Hypothalamus (tissue), 51 donors: ENCODE measurements at regions not wholly inside any gene's neighbourhood (a gene's known extent, or its start where the extent isn't known, plus 50 kb on each side); places are given as distances from the start of the nearest gene placed in this dataset.
"Not testable (repeated sequence)": the region's sequence is repeated elsewhere in the genome, so short reads cannot be mapped to it uniquely, and the experiment has no call there.

Experiments
- DNase-seq, 51 donors: peaks; one replicate each; lab custom pipeline; 2025; lab: John Stamatoyannopoulos, UW

GRCh38 chr1:70553567-70553956 lies 142.5 kb downstream of the CTH start:
- no peak for DNase-seq

DNA sequence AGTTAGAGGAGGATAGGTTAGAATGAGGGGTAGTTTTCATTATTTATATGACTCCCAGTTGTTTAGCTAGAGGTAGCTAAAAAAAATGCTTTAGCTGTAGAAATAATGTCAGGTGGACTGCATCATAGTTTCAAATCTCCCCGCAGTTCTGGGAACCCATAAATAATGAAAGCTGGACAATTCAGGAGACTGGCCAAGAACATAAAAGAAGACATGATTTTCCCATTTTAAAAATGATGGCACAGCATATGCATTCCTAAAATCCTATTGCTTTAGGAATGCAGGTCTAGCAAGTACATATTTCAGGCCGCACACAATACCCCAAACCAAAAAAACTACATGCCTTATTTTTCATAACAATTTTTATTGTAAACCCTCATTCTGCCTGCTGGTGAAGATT lies 143.3 kb downstream of the CTH start:
- DNase-seq: no peak

DNA sequence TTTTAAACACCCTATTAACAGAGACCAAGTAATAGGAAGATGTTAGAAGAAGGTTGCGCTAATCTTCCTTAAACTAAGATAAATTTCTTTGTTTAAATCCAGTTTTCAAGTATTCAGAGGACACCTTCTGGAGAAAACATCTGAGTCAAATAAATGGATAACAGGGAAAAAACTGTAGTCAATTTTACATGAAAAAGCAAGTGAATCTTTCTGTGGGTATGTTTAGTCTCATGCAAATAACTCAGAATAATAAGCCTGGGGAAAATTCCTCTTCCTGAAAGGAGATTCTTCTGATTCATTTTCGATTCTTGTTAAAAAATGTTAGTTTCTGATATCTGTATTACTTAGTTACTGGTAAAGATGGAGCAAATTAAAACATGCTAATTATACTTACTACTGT lies 145.5 kb downstream of the CTH start:
- DNase-seq: no peak

DNA sequence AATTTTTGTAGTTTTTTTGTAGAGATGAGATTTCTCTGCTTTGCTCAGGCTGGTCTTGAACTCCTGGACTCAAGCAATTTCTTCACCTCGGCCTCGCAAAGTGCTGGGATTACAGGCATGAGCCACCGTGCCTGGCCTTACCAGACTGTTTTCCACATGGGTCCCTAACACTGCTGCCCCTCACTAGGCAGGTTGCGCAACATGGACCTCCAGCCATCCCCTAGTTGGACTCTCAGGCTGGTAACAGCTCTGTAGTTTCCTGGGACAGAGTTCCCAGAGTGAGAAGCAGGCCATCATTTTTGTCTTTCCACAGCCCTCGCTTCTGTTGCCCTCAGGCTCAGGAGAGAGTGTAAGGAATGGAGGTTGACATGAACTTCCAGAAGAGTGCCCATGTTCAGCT lies 156.1 kb downstream of the CTH start:
- no peak for DNase-seq

- no peak for DNase-seq
Observed at GRCh38 chr1:70571191-70571590, 160.1 kb downstream of the CTH start.

- no peak for DNase-seq
Observed at GRCh38 chr1:70573317-70573843, 162.3 kb downstream of the CTH start.

DNA sequence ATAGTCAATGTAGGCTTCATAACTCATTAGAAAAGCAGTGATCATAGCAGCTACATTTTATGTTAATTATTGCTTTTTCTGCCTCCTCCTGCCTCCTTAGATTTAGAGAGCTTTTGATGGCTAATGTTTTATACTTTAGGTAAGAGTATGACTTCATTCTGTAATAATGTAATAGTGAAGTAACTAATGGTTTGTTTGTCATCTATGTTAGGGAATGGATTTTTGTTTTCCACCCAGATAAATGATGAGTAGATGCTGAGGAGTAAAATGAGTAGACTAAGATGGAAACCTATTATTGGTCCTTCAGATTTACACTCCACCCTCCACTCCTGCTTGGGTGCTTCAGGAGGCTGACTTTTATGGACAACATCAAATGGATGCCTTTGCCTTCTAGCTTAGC lies 170.6 kb downstream of the CTH start:
- DNase-seq: no peak

DNA sequence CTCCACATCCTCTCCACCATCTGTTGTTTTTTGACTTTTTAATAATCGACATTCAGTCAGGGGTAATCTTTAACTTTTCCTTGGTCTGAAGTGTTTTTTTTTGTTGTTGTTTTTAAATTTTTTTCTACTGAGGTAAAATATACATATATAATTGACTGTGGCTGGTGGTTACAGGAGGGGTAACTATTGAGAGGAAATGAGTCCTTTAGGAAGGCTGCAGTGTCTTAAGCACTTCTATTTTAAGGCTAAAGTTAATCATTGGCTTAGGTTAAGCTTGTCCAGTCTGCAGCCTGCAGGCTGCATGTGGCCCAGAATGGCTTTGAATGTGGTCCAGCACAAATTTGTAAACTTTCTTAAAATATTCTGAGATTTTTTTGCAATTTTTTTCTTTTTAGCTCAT lies 172.5 kb downstream of the CTH start:
- no peak for DNase-seq

DNA sequence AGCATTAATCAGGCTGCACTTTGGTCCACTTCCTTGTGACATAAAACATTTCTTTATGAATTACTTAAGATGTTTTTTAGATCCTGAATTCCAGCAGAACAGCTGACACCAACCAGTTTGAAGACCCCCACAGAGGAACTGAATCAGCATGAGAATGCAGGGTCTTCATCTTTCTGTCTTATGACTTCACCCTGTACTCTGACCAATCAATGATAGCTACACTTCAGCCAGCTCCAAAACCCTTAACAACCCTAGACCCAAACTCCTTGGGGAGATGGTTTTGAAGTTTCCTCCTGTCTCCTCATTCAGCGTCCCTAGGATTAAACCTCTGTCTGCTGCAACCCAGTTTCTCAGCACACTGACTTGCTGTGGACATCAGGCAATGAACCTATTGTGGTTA lies 175.0 kb downstream of the CTH start:
- no peak for DNase-seq

DNA sequence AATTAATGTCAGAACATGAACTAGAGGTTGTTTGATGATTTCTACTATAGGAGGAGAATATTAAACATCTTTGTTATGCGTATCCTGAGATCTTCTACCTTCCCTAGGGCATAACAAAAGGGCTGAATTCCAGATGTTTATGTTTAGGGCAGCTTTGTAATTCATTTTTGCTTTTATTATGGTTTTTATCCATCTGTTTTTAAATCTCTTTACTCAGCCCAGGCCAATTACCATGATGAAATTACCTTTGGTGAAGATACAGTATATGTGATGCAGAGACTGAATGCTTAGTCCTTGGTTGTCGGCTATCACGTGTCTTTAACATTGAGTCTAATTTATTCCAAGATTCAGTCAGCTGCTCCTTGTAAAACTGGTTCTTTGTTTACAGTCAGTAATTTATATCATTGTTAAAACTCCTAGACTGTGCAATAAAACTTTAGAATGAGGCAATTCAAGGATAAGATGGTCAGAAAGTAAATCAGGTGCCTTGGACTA lies 176.9 kb downstream of the CTH start:
- DNase-seq: no peak

GRCh38 chr1:70593551-70593950 lies 182.5 kb downstream of the CTH start:
- not testable (repeated sequence) for DNase-seq

GRCh38 chr1:70608815-70609214 lies 197.7 kb downstream of the CTH start:
- DNase-seq: no peak

- DNase-seq: not testable (repeated sequence)
Observed at GRCh38 chr1:70610164-70610563, 199.1 kb downstream of the CTH start.

GRCh38 chr1:70616946-70617345 lies 205.9 kb downstream of the CTH start:
- no peak for DNase-seq

DNA sequence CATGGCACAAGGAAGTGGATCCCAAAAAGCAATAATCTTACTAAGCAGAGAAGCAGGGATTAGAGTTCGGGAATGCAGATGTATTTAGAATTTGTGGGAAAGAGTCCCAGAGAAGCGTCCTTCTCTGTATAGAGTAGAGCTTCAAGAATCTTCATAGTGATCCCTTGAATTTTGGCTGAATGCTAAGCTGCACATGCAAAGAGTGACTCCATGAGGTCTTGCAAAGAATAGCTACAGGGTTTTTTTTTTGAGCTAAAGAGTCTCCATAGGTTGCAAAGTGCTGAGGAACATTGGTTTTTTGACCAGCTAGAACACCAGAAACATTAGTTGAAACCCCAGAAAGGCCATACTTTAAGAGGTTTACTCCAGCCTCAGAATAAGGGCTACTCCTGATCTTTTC lies 206.7 kb downstream of the CTH start:
- no peak for DNase-seq

GRCh38 chr1:70627910-70628309 lies 216.8 kb downstream of the CTH start:
- no peak for DNase-seq

- DNase-seq: no peak
Observed at GRCh38 chr1:70628973-70629372, 217.9 kb downstream of the CTH start.

GRCh38 chr1:70633004-70633403 lies 221.9 kb downstream of the CTH start:
- no peak for DNase-seq

DNA sequence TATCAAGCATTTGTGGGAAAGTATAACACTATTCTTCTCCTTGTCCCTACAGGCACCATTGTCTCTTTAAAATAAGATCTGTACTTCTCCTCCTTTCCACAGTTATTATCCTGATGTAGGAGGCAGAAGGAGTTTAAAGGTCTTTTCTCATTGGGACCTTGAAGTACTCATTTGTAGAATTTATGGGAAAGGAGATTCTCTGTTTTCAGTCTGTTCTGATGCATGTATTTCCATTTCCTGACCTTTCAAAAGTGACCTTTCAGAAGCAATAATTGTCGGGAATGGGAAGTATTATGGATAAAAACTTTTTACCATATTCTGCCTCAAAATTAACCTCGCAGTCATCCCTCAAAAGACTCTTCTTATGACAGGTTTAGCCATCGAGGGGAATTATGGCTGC lies 224.8 kb downstream of the CTH start:
- no peak for DNase-seq

DNA sequence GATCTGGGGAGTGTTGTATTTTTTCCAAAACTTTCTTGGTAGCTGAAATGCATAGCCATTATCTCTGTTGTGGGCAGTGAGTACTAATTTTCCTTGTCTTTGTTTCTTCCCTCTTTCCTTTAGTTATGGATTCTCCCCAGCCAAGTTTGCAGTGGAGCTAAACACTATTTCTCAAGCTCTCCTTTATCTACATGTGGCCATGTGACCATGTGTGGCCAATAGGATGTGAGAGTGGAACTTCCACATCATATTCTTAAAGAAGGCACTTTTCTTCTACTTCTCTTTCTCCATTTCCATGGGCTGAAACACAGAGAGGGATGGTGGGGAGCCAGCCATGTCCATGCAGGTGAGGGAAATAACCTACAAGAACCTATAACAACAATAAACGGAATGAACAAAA lies 230.8 kb downstream of the CTH start:
- DNase-seq: no peak

- DNase-seq: no peak
Observed at GRCh38 chr1:70656361-70656760, 245.3 kb downstream of the CTH start.

GRCh38 chr1:70659891-70660290 lies 248.8 kb downstream of the CTH start:
- no peak for DNase-seq

- DNase-seq: no peak
Observed at GRCh38 chr1:70666381-70667140, 255.5 kb downstream of the CTH start.
